Mesothelial cell of epicardium (in vitro differentiated cells): ENCODE measurements at regions not wholly inside any gene's neighbourhood (a gene's known extent, or its start where the extent isn't known, plus 50 kb on each side); places are given as distances from the start of the nearest gene placed in this dataset.

Experiments
- DNase-seq, 2 experiments: peaks; one replicate each; pipeline ENCODE4 v3.0.0; 2021; ENCODE audit warnings: low spot score in 2 of 2; ENCODE audit not compliant: unreplicated experiment in 2 of 2
- H3K27ac Mint-ChIP-seq: 2 replicates; pipeline ENCODE4 v1.8.0; 2021; ENCODE audit warnings: mixed read lengths
- H3K27me3 Mint-ChIP-seq: 2 replicates; pipeline ENCODE4 v1.8.0; 2021; ENCODE audit warnings: low read depth, mixed read lengths
- H3K36me3 Mint-ChIP-seq: 2 replicates; pipeline ENCODE4 v1.8.0; 2021; ENCODE audit warnings: mixed read lengths
- H3K4me1 Mint-ChIP-seq: 2 replicates; pipeline ENCODE4 v1.8.0; 2021; ENCODE audit warnings: mixed read lengths
- H3K4me3 Mint-ChIP-seq: 2 replicates; pipeline ENCODE4 v1.8.0; 2021; ENCODE audit warnings: mild to moderate bottlenecking, moderate library complexity, mixed read lengths
- H3K9me3 Mint-ChIP-seq: 2 replicates; pipeline ENCODE4 v1.8.0; 2021; ENCODE audit warnings: mixed read lengths
- CTCF ChIP-seq: fragments of 200-600 bp; sonication (generic); IDR thresholded peaks from one replicate; pipeline ENCODE4 v1.5.0; 2021; ENCODE audit warnings: antibody characterized with exemption; ENCODE audit not compliant: unreplicated experiment

GRCh38 chr15:69517052-69517451, 64.4 kb downstream of the RPLP1 start:
- Mint-ChIP-seq H3K9me3 (no peaks in the 10 kb centered on the region), H3K36me3 (no peaks in the 10 kb centered on the region), H3K27me3 (peaks cover 30% of the 10 kb centered on the region), H3K4me3 (no peak overlapping the region), H3K4me1 (no peaks in the 10 kb centered on the region), H3K27ac (no peak overlapping the region)
- no peak for TF ChIP-seq CTCF
- no peak for DNase-seq

- H3K27ac Mint-ChIP-seq = no peak overlapping the region
- no peak for DNase-seq
- TF ChIP-seq CTCF = no peak
- no peaks in the 10 kb centered on the region for H3K4me1 Mint-ChIP-seq
- H3K36me3 Mint-ChIP-seq = no peaks in the 10 kb centered on the region
- no peak overlapping the region for H3K4me3 Mint-ChIP-seq
- H3K27me3 Mint-ChIP-seq = peaks cover 27% of the 10 kb centered on the region
- H3K9me3 Mint-ChIP-seq = no peaks in the 10 kb centered on the region
Observed at GRCh38 chr15:69518806-69519205, 66.2 kb downstream of the RPLP1 start.

GRCh38 chr15:69520067-69520466, 67.4 kb downstream of the RPLP1 start:
- no peak for TF ChIP-seq CTCF
- Mint-ChIP-seq H3K4me3 (no peak overlapping the region), H3K4me1 (peaks cover 1% of the 10 kb centered on the region), H3K36me3 (no peaks in the 10 kb centered on the region), H3K9me3 (no peaks in the 10 kb centered on the region), H3K27ac (no peak overlapping the region), H3K27me3 (peaks cover 28% of the 10 kb centered on the region)
- DNase-seq = no peak

- H3K27ac Mint-ChIP-seq = no peak overlapping the region
- DNase-seq = no peak
- H3K4me3 Mint-ChIP-seq = no peak overlapping the region
- H3K36me3 Mint-ChIP-seq = no peaks in the 10 kb centered on the region
- H3K9me3 Mint-ChIP-seq = no peaks in the 10 kb centered on the region
- H3K27me3 Mint-ChIP-seq = peaks cover 28% of the 10 kb centered on the region
- H3K4me1 Mint-ChIP-seq = peaks cover 1% of the 10 kb centered on the region
- no peak for TF ChIP-seq CTCF
Observed at GRCh38 chr15:69522361-69522760, 69.7 kb downstream of the RPLP1 start.

- Mint-ChIP-seq H3K4me1 (peaks cover 1% of the 10 kb centered on the region), H3K4me3 (no peak overlapping the region), H3K9me3 (no peaks in the 10 kb centered on the region), H3K36me3 (no peaks in the 10 kb centered on the region), H3K27ac (no peak overlapping the region), H3K27me3 (peaks cover 28% of the 10 kb centered on the region)
- peak; percentile 82 for TF ChIP-seq CTCF
- peak; percentile 73 to 91 for DNase-seq
Observed at GRCh38 chr15:69523010-69524001, 70.7 kb downstream of the RPLP1 start.
